ENCODE measurements at regions not wholly inside any gene's neighbourhood (a gene's known extent, or its start where the extent isn't known, plus 50 kb on each side); places are given as distances from the start of the nearest gene placed in this dataset.

GRCh38 chr13:30072818-30073186 lies 222.4 kb upstream of the UBL3 start:
- Histone ChIP-seq H3K4me1 (ENCODE audit: control insufficient read depth in 1 of 2, insufficient read depth in 2 of 2, low read depth in 1 of 2, low read length in 1 of 2) (peaks cover 0 to 8% of the 10 kb centered on the region in 2 experiments; a peak in 2 of 4 replicates), H3F3A (replicated peaks; ENCODE audit: insufficient read depth) (no peaks in the 10 kb centered on the region), H3K9ac (no peak overlapping the region), H3K36me3 (replicated peaks in 1 of 2; ENCODE audit: control insufficient read depth in 1 of 2, insufficient read depth in 2 of 2, low read length in 1 of 2) (no peaks in the 10 kb centered on the region), H3K9me3 (no peaks in the 10 kb centered on the region), H3K27ac (ENCODE audit: low read depth in 2 of 2, low read length in 1 of 2) (no peak overlapping the region), H3K9me2 (no peaks in the 10 kb centered on the region), H2AFZ (ENCODE audit: low read depth) (no peak overlapping the region), H4K20me1 (ENCODE audit: insufficient read depth) (no peaks in the 10 kb centered on the region), H3K79me2 (ENCODE audit: insufficient read depth) (no peaks in the 10 kb centered on the region), H3K4me2 (no peak overlapping the region), H3K4me3 (ENCODE audit: low read depth in 2 of 2, low read length in 1 of 2) (no peak overlapping the region), H3K27me3 (ENCODE audit: insufficient read depth) (no peaks in the 10 kb centered on the region)
- TF ChIP-seq SIN3A (IDR thresholded peaks at IDR 0.05; ENCODE audit: borderline replicate concordance, low read depth, low read length) (no peak), NRF1 (IDR thresholded peaks at IDR 0.05; ENCODE audit: low read depth, low read length) (no peak), USF1 (IDR thresholded peaks at IDR 0.05; ENCODE audit: borderline replicate concordance, low read depth) (no peak), TCF12 (IDR thresholded peaks at IDR 0.05) (no peak), YY1 (IDR thresholded peaks at IDR 0.05; ENCODE audit: low read depth) (no peak), MEF2A (IDR thresholded peaks at IDR 0.05; ENCODE audit: borderline replicate concordance, low read depth) (no peak), RCOR1 (IDR thresholded peaks at IDR 0.05; ENCODE audit: low read length) (no peak), RXRA (IDR thresholded peaks at IDR 0.05; ENCODE audit: borderline replicate concordance, low read depth) (no peak), RAD21 (IDR thresholded peaks at IDR 0.05; ENCODE audit: low read length) (no peak), REST (IDR thresholded peaks at IDR 0.05; ENCODE audit: low read depth, low read length) (no peak), GABPA (IDR thresholded peaks at IDR 0.05; ENCODE audit: low read depth) (no peak), GATA2 (CRISPR knock-in tag; IDR thresholded peaks at IDR 0.05) (no peak)
- TF ChIP-seq, protein P1, sequence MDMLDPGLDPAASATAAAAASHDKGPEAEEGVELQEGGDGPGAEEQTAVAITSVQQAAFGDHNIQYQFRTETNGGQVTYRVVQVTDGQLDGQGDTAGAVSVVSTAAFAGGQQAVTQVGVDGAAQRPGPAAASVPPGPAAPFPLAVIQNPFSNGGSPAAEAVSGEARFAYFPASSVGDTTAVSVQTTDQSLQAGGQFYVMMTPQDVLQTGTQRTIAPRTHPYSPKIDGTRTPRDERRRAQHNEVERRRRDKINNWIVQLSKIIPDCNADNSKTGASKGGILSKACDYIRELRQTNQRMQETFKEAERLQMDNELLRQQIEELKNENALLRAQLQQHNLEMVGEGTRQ (IDR thresholded peaks at IDR 0.05; ENCODE audit: borderline replicate concordance, low read depth, low read length) = no peak
- CTCF ChIA-PET = no interaction called here
- POLR2A ChIA-PET = no interaction called here
- WGBS (ENCODE audit: low lambda C conversion rate) = 48% methylated on average over 2 of the region's 2 CpGs
- no peak for DNase-seq

Data from SK-N-SH (cell line).